Thyroid gland (tissue), 4 donors: ENCODE measurements at regions not wholly inside any gene's neighbourhood (a gene's known extent, or its start where the extent isn't known, plus 50 kb on each side); places are given as distances from the start of the nearest gene placed in this dataset.

Experiments used
- POLR2A ChIP-seq, 2 donors: fragments of 450-650 bp; IDR thresholded peaks; one replicate each; pipeline ENCODE4 v1.6.1; 2017; ENCODE audit warnings: antibody characterized with exemption in 2 of 2, mild to moderate bottlenecking in 2 of 2, moderate library complexity in 1 of 2
- TF ChIP-seq, protein P1 (sequence below), 6 experiments: fragments of 200-600 bp in 3 of 6; fragments of 450-650 bp in 3 of 6; sonication (generic) in 3 of 6; IDR thresholded peaks; one replicate each; pipeline ENCODE4 v1.5.1; 2016 to 2019; ENCODE audit warnings: antibody characterized with exemption in 6 of 6, mild to moderate bottlenecking in 2 of 6, inconsistent platforms in 1 of 6, moderate library complexity in 1 of 6

DNA sequence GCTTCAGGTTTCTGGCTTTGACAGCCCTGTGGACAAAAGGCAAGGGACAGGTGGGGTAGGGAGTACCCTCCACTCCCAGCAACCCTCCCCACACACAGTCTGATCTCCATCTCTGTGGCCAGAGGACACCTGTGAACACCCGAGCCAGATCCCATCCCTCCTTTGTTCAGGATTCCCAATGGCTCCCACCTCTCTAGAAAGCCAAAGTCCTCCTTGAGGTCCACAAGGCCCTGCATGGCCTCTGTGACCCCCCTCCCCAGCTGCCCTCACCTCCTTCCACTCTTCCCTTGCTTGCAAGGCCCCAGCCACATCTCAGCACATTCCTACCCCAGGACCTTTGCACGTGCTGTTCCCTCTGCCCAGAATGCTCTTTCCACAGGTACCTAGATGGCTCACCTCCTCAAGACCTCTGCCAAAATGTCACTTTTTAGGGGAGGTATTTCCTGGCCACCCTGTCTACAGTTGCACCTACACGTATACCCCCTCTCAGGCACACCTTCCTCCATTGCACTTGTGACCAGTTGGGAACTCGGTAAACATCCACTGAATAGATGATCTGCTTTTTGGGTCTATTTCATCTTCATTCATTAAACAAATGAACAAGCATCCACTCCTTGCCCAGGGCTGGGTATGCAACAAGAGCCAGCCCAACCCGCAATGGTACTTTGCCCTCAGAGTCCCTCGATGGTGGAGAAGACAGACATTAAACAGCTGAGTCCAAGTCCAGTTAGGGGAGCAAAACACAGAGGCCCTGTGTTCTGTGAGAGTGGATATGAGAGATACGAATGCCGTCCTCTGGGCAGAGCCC is 107.0 kb downstream of the CRLF3 start:
- no peak for TF ChIP-seq POLR2A (IDR thresholded peaks at IDR 0.05)
- TF ChIP-seq, protein P1, sequence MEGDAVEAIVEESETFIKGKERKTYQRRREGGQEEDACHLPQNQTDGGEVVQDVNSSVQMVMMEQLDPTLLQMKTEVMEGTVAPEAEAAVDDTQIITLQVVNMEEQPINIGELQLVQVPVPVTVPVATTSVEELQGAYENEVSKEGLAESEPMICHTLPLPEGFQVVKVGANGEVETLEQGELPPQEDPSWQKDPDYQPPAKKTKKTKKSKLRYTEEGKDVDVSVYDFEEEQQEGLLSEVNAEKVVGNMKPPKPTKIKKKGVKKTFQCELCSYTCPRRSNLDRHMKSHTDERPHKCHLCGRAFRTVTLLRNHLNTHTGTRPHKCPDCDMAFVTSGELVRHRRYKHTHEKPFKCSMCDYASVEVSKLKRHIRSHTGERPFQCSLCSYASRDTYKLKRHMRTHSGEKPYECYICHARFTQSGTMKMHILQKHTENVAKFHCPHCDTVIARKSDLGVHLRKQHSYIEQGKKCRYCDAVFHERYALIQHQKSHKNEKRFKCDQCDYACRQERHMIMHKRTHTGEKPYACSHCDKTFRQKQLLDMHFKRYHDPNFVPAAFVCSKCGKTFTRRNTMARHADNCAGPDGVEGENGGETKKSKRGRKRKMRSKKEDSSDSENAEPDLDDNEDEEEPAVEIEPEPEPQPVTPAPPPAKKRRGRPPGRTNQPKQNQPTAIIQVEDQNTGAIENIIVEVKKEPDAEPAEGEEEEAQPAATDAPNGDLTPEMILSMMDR (IDR thresholded peaks at IDR 0.05) = no peak
